ENCODE measurements at regions not wholly inside any gene's neighbourhood (a gene's known extent, or its start where the extent isn't known, plus 50 kb on each side); places are given as distances from the start of the nearest gene placed in this dataset.

DNA sequence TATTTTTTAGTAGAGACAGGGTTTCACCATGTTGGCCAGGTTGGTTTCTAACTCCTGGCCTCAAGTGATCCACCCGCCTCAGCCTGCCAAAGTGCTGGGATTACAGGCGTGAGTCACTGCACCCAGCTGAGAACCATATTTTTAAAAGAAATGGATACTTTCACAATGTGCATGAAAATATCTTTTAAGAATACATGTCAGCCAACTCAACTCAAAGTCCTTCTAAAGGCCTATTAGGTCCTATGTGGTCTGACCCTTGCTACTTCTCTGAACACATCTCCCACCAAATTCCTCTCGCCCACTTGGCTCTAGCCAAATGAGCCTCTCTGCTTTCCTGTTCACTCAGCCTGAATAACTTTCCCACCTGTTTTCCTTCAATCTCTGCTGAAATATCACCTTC is 119.6 kb downstream of the MTX2 start:
- intact Hi-C loops (cut with DNase I), result no loop called here
- DNase-seq (no peak), FAIRE-seq (no peak), ATAC-seq (no peak)
- Histone ChIP-seq H3K4me1 (peaks cover 0 to 9% (median 6%) of the 10 kb centered on the region in 3 donors), H3K9me3 (no peaks in the 10 kb centered on the region), H3K27me3 (no peaks in the 10 kb centered on the region), H3K27ac (no peak overlapping the region), H3K4me3 (no peak overlapping the region), H3K36me3 (no peaks in the 10 kb centered on the region)
- 78 to 94% methylated on average over 3 of the region's 3 CpGs for WGBS, 2 donors
- TF ChIP-seq, protein P1, sequence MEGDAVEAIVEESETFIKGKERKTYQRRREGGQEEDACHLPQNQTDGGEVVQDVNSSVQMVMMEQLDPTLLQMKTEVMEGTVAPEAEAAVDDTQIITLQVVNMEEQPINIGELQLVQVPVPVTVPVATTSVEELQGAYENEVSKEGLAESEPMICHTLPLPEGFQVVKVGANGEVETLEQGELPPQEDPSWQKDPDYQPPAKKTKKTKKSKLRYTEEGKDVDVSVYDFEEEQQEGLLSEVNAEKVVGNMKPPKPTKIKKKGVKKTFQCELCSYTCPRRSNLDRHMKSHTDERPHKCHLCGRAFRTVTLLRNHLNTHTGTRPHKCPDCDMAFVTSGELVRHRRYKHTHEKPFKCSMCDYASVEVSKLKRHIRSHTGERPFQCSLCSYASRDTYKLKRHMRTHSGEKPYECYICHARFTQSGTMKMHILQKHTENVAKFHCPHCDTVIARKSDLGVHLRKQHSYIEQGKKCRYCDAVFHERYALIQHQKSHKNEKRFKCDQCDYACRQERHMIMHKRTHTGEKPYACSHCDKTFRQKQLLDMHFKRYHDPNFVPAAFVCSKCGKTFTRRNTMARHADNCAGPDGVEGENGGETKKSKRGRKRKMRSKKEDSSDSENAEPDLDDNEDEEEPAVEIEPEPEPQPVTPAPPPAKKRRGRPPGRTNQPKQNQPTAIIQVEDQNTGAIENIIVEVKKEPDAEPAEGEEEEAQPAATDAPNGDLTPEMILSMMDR (IDR thresholded peaks at IDR 0.05), result no peak

DNA sequence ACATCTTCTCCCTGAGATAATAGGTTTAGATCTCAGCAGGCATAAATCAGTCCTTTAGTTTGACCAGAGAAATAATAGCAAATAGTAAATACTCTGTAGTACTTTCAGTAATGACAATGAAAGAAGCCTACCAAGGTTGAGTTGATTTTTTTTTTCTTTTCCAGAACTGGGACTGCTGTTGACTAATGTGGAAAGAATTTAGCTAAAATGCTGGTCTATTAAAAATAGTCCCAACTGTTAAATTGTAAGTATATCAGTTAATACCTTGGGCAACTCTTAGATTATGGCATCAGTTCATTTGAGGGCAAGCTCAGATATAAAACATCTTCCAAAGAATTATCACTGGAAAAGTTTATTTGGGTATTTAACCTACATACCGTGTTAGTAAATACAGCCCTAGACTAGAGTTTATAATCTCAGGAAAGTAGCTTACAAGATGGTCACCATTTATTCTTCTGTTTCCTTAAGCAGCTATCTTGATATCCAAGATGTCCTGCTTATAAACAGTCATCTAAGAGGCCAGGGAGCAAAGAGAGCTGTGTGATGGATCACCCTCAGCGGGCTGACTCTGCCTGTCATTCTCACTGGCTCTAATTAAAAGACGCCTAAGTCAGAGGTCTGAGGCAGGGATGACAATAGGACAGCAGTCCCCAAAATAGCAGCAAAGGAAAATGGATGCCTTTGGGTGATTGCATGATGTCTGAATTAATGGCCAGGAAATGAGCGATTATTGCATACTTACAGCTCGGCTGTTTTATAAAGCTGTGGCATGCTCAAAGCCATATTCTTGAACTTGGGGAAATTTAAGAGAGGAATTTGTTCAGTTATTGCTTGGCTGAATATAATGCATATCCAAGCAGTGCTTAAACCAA is 121.3 kb downstream of the MTX2 start:
- DNase-seq (no peak), FAIRE-seq (no peak), ATAC-seq (no peak)
- Histone ChIP-seq H3K36me3 (no peaks in the 10 kb centered on the region), H3K27ac (no peak overlapping the region), H3K4me3 (no peak overlapping the region), H3K27me3 (no peaks in the 10 kb centered on the region), H3K4me1 (no peaks in the 10 kb centered on the region), H3K9me3 (no peaks in the 10 kb centered on the region)
- intact Hi-C loops (cut with DNase I), result no loop called here
- 62 to 65% methylated on average over 5 of the region's 5 CpGs for WGBS, 2 donors
- TF ChIP-seq, protein P1 (IDR thresholded peaks at IDR 0.05), result no peak

DNA sequence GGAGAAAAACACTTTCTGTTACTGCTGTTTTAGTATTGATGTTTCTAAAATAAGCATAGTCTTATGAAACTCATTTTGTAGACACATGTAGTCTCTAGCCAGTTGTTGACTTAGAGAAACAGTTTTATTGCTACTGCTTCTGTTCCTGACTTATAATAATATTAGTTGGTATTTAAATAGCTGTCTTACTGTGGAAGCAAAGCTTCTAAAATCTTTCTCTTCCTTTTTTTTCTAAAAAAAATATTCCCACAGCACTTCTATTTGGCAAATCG is 121.8 kb downstream of the MTX2 start:
- FAIRE-seq, result no peak
- TF ChIP-seq, protein P1 (IDR thresholded peaks at IDR 0.05), result no peak
- WGBS, 2 donors, result 78 to 95% methylated on average over 1 of the region's 1 CpG
- no peaks in the 10 kb centered on the region for H3K4me1 ChIP-seq
- ATAC-seq, result no peak
- no peaks in the 10 kb centered on the region for H3K27me3 ChIP-seq
- H3K27ac ChIP-seq, result no peak overlapping the region
- no peaks in the 10 kb centered on the region for H3K36me3 ChIP-seq
- intact Hi-C loops (cut with DNase I), result no loop called here
- no peak overlapping the region for H3K4me3 ChIP-seq
- no peaks in the 10 kb centered on the region for H3K9me3 ChIP-seq
- DNase-seq, result no peak

DNA sequence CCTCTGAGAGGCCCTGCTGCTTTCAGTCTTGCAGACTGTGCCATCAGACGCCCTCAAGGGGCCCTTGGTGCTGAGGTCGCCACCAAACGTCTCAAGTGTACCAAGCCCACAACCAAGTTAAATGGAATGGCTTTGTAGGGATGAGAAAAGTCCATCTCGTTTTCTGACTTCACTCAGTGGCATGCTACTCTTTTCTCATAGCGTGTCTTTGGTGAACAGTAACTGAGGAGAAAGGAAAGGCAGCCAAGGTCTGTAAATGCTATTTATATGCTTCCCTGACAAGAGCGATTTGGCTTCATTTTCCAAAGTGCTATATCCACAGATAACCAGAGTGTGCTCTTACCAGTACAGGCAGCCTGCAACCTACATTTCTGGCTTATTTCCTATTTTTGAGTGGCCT is 123.0 kb downstream of the MTX2 start:
- 73 to 76% methylated on average over 6 of the region's 6 CpGs for WGBS, 2 donors
- H3K4me3 ChIP-seq, result no peak overlapping the region
- DNase-seq, result no peak
- no peak for ATAC-seq
- H3K27me3 ChIP-seq, result no peaks in the 10 kb centered on the region
- H3K9me3 ChIP-seq, result no peaks in the 10 kb centered on the region
- no peaks in the 10 kb centered on the region for H3K4me1 ChIP-seq
- no peak for FAIRE-seq
- no peaks in the 10 kb centered on the region for H3K36me3 ChIP-seq
- no peak overlapping the region for H3K27ac ChIP-seq
- intact Hi-C loops (cut with DNase I), result no loop called here
- TF ChIP-seq, protein P1 (IDR thresholded peaks at IDR 0.05), result no peak

DNA sequence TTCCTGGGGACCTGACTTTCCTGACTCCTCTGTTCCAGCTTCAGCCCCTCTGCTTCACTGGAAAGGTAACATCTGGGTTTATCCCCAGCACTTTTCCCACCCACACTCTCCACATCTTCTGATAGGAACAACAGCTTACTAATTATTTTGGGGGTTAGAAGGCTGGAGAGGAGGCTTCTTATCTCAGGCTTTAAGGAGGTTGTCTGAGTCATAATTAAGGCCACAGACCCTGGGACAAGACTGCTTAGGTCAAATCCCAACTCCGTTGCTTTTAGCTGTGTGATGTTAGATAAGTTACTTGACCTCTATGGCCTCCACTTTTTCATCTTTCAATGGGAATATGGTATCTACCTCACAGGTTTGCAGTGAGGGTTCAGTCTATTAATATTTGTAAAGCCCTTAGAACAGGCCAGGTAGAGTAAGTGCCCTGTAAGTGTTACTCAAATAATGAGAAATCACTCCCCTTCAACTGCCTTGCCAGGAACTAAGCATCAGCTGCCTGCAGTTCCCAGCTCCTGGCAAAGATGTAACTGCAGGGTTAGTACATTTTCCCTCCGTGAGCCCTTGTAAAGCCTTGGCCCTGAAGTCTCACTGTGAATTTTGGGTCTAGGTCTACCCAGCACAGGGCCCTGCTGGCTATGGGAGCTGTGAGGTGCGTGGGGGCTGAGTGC is 123.6 kb downstream of the MTX2 start:
- Histone ChIP-seq H3K36me3 (no peaks in the 10 kb centered on the region), H3K27ac (no peak overlapping the region), H3K27me3 (no peaks in the 10 kb centered on the region), H3K9me3 (no peaks in the 10 kb centered on the region), H3K4me3 (no peak overlapping the region), H3K4me1 (no peaks in the 10 kb centered on the region)
- TF ChIP-seq, protein P1 (IDR thresholded peaks at IDR 0.05), result no peak
- ATAC-seq (no peak), DNase-seq (no peak), FAIRE-seq (no peak)
- intact Hi-C loops (cut with DNase I), result no loop called here
- 71 to 73% methylated on average over 3 of the region's 3 CpGs for WGBS, 2 donors

All from pancreas (tissue), 10 donors.